GM23338 (cell line): ENCODE measurements at regions not wholly inside any gene's neighbourhood (a gene's known extent, or its start where the extent isn't known, plus 50 kb on each side); places are given as distances from the start of the nearest gene placed in this dataset.

Experiments
- ATAC-seq: fragments of 200-7000 bp; cut with Tn5 transposase; 3 replicates; pipeline ENCODE4 v1.9.1; 2020
- DNase-seq: peaks from one replicate; pipeline ENCODE4 v3.0.0-alpha.2; 2015; ENCODE audit warnings: low spot score
- H2AFZ ChIP-seq: fragments of 200-600 bp; sonication (generic); 2 replicates; pipeline ENCODE4 v1.8.0; 2016; ENCODE audit warnings: antibody characterized with exemption, mild to moderate bottlenecking, moderate library complexity
- H3F3A ChIP-seq: fragments of 200-600 bp; sonication (generic); replicated peaks from 2 replicates; pipeline ENCODE4 v1.8.0; 2017; ENCODE audit warnings: antibody characterized with exemption, mixed run types, low read depth
- H3K27ac ChIP-seq: fragments of 200-600 bp; sonication (generic); 2 replicates; pipeline ENCODE4 v1.6.1; 2016; ENCODE audit warnings: low read depth
- H3K27me3 ChIP-seq: fragments of 200-600 bp; sonication (generic); 2 replicates; pipeline ENCODE4 v1.8.0; 2016; ENCODE audit warnings: mild to moderate bottlenecking, mixed run types, moderate library complexity; ENCODE audit not compliant: insufficient read depth
- H3K36me3 ChIP-seq: fragments of 200-600 bp; sonication (generic); 2 replicates; pipeline ENCODE4 v1.8.0; 2016; ENCODE audit warnings: mild to moderate bottlenecking; ENCODE audit not compliant: insufficient read depth
- H3K4me1 ChIP-seq: fragments of 200-600 bp; sonication (generic); 2 replicates; pipeline ENCODE4 v1.8.0; 2016; ENCODE audit warnings: mild to moderate bottlenecking, moderate library complexity; ENCODE audit not compliant: insufficient read depth
- H3K4me2 ChIP-seq: fragments of 200-600 bp; sonication (generic); 2 replicates; pipeline ENCODE4 v1.7.1; 2017; ENCODE audit warnings: mixed run types
- H3K4me3 ChIP-seq: fragments of 200-600 bp; sonication (generic); 2 replicates; pipeline ENCODE4 v1.6.1; 2016; ENCODE audit warnings: mixed run types
- H3K79me2 ChIP-seq: fragments of 200-600 bp; sonication (generic); replicated peaks from 2 replicates; pipeline ENCODE4 v1.8.0; 2017; ENCODE audit warnings: mild to moderate bottlenecking; ENCODE audit not compliant: insufficient read depth
- H3K9me2 ChIP-seq: fragments of 200-600 bp; sonication (generic); 2 replicates; pipeline ENCODE4 v1.8.0; 2017; ENCODE audit not compliant: insufficient read depth
- H4K20me1 ChIP-seq: fragments of 200-600 bp; sonication (generic); replicated peaks from 2 replicates; pipeline ENCODE4 v1.8.0; 2017; ENCODE audit warnings: mild to moderate bottlenecking; ENCODE audit not compliant: insufficient read depth
- H3K27ac Mint-ChIP-seq: 2 replicates; pipeline ENCODE4 v1.8.0; 2020; ENCODE audit warnings: inconsistent platforms, mild to moderate bottlenecking, moderate library complexity, mixed read lengths
- H3K27me3 Mint-ChIP-seq: 3 replicates; pipeline ENCODE4 v1.8.0; 2022; ENCODE audit warnings: low read depth, mild to moderate bottlenecking, moderate library complexity, mixed read lengths, inconsistent platforms; ENCODE audit not compliant: insufficient read depth, poor library complexity
- H3K36me3 Mint-ChIP-seq: 3 replicates; pipeline ENCODE4 v1.8.0; 2021; ENCODE audit warnings: low read depth, mild to moderate bottlenecking, inconsistent platforms, moderate library complexity, mixed read lengths
- H3K4me1 Mint-ChIP-seq: 3 replicates; pipeline ENCODE4 v1.8.0; 2020; ENCODE audit warnings: mild to moderate bottlenecking, inconsistent platforms, mixed read lengths
- H3K4me3 Mint-ChIP-seq: 3 replicates; pipeline ENCODE4 v1.8.0; 2021; ENCODE audit warnings: moderate library complexity, mild to moderate bottlenecking, inconsistent platforms, mixed read lengths
- H3K9me3 Mint-ChIP-seq: 3 replicates; pipeline ENCODE4 v1.8.0; 2020; ENCODE audit warnings: moderate library complexity, mild to moderate bottlenecking, inconsistent platforms, mixed read lengths
- EZH2 ChIP-seq: fragments of 200-600 bp; sonication (generic); IDR thresholded peaks from one replicate; pipeline ENCODE4 v1.8.0; 2017; ENCODE audit warnings: antibody characterized with exemption, mild to moderate bottlenecking, low read depth; ENCODE audit not compliant: unreplicated experiment
- JUNB ChIP-seq: IDR thresholded peaks from one replicate; pipeline ENCODE4 v1.6.1; 2016; ENCODE audit warnings: antibody characterized with exemption; ENCODE audit not compliant: unreplicated experiment
- POLR2AphosphoS5 ChIP-seq: IDR thresholded peaks from 2 replicates; pipeline ENCODE4 v1.6.1; 2016; ENCODE audit warnings: antibody characterized with exemption, low read depth
- ZNF331 ChIP-seq: fragments of 250-450 bp; sonication (Bioruptor Pico); IDR thresholded peaks from 2 replicates; pipeline ENCODE4 v1.5.0; 2020; ENCODE audit warnings: low read depth, mild to moderate bottlenecking, moderate library complexity
- TF ChIP-seq, protein P1 (sequence below): fragments of 250-450 bp; sonication (Bioruptor Pico); IDR thresholded peaks from 2 replicates; pipeline ENCODE4 v1.5.0; 2020; ENCODE audit warnings: mild to moderate bottlenecking, moderate library complexity
- TF ChIP-seq, protein P2 (sequence below), 2 experiments: fragments of 200-600 bp in 1 of 2; sonication (generic) in 1 of 2; conservative IDR thresholded peaks; 2 replicates each; pipeline versions ENCODE4 v1.5.1 to v1.6.1; 2016 to 2017; ENCODE audit warnings: antibody characterized with exemption in 2 of 2, low read depth in 2 of 2, mild to moderate bottlenecking in 2 of 2, moderate library complexity in 1 of 2

DNA sequence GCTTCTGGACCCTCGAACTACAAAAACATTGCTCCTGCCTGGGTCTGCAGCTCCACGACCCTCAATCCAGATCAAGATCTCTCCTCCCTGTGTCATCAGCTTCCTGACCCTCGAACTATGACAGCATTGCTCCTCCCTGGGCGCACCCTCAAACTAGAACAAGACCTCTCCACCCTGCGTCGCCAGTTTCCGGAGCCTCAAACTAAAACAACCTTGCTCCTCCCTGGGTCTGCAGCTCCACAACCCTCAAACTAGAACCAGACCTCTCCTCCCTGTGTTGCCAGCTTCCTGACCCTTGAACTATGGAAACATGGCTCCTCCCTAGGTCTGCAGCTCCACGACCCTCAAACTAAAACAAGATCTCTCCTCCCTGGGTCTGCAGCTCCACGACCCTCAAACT lies 339.7 kb upstream of the SULF2 start (continued):
- TF ChIP-seq, protein P1, sequence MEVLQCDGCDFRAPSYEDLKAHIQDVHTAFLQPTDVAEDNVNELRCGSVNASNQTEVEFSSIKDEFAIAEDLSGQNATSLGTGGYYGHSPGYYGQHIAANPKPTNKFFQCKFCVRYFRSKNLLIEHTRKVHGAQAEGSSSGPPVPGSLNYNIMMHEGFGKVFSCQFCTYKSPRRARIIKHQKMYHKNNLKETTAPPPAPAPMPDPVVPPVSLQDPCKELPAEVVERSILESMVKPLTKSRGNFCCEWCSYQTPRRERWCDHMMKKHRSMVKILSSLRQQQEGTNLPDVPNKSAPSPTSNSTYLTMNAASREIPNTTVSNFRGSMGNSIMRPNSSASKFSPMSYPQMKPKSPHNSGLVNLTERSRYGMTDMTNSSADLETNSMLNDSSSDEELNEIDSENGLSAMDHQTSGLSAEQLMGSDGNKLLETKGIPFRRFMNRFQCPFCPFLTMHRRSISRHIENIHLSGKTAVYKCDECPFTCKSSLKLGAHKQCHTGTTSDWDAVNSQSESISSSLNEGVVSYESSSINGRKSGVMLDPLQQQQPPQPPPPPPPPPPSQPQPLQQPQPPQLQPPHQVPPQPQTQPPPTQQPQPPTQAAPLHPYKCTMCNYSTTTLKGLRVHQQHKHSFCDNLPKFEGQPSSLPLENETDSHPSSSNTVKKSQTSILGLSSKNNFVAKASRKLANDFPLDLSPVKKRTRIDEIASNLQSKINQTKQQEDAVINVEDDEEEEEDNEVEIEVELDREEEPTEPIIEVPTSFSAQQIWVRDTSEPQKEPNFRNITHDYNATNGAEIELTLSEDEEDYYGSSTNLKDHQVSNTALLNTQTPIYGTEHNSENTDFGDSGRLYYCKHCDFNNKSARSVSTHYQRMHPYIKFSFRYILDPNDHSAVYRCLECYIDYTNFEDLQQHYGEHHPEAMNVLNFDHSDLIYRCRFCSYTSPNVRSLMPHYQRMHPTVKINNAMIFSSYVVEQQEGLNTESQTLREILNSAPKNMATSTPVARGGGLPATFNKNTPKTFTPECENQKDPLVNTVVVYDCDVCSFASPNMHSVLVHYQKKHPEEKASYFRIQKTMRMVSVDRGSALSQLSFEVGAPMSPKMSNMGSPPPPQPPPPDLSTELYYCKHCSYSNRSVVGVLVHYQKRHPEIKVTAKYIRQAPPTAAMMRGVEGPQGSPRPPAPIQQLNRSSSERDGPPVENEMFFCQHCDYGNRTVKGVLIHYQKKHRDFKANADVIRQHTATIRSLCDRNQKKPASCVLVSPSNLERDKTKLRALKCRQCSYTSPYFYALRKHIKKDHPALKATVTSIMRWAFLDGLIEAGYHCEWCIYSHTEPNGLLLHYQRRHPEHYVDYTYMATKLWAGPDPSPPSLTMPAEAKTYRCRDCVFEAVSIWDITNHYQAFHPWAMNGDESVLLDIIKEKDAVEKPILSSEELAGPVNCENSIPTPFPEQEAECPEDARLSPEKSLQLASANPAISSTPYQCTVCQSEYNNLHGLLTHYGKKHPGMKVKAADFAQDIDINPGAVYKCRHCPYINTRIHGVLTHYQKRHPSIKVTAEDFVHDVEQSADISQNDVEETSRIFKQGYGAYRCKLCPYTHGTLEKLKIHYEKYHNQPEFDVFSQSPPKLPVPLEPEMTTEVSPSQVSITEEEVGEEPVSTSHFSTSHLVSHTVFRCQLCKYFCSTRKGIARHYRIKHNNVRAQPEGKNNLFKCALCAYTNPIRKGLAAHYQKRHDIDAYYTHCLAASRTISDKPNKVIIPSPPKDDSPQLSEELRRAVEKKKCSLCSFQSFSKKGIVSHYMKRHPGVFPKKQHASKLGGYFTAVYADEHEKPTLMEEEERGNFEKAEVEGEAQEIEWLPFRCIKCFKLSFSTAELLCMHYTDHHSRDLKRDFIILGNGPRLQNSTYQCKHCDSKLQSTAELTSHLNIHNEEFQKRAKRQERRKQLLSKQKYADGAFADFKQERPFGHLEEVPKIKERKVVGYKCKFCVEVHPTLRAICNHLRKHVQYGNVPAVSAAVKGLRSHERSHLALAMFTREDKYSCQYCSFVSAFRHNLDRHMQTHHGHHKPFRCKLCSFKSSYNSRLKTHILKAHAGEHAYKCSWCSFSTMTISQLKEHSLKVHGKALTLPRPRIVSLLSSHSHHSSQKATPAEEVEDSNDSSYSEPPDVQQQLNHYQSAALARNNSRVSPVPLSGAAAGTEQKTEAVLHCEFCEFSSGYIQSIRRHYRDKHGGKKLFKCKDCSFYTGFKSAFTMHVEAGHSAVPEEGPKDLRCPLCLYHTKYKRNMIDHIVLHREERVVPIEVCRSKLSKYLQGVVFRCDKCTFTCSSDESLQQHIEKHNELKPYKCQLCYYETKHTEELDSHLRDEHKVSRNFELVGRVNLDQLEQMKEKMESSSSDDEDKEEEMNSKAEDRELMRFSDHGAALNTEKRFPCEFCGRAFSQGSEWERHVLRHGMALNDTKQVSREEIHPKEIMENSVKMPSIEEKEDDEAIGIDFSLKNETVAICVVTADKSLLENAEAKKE (CRISPR knock-in tag), result no peak
- TF ChIP-seq EZH2, result no peak
- no peak for TF ChIP-seq POLR2AphosphoS5

DNA sequence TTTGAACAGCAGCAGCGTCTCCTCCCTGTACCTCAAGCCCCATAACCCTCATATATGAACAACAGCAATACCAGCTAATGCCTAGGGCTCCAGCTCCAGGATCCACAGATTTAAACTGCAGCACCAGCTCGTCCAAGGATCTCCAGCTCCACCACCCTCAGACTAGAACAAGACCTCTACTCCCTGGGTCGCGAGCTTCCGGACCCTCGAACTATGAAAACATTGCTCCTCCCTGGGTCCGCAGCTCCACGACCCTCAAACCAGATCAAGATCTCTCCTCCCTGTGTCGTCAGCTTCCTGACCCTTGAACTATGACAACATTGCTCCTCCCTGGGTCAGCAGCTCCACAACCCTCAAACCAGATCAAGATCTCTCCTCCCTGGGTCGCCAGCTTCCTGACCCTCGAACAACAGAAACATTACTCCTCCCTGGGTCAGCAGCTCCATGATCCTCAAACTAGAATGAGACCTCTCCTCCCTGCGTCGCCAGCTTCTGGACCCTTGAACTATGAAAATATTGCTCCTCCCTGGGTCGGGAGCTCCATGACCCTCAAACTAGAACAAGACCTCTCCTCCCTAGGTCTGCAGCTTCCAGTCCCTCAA lies 339.0 kb upstream of the SULF2 start:
- H4K20me1 ChIP-seq, result no peaks in the 10 kb centered on the region
- H3K27ac Mint-ChIP-seq, result no peak overlapping the region
- H3K4me1 ChIP-seq, result no peaks in the 10 kb centered on the region
- H3K27me3 Mint-ChIP-seq, result peaks cover 2% of the 10 kb centered on the region
- H3K36me3 Mint-ChIP-seq, result peaks cover 5% of the 10 kb centered on the region; the same call in 1 of the 3 replicates
- H3K4me3 Mint-ChIP-seq, result no peak overlapping the region
- no peak overlapping the region for H3K4me2 ChIP-seq
- H3K27me3 ChIP-seq, result no peaks in the 10 kb centered on the region
- ATAC-seq (no peak), DNase-seq (no peak)
- H3K36me3 ChIP-seq, result no peaks in the 10 kb centered on the region
- peaks cover 3% of the 10 kb centered on the region; the same call in 2 of the 3 replicates for H3K4me1 Mint-ChIP-seq
- TF ChIP-seq JUNB (no peak), POLR2AphosphoS5 (no peak), ZNF331 (no peak)
- TF ChIP-seq, protein P2, sequence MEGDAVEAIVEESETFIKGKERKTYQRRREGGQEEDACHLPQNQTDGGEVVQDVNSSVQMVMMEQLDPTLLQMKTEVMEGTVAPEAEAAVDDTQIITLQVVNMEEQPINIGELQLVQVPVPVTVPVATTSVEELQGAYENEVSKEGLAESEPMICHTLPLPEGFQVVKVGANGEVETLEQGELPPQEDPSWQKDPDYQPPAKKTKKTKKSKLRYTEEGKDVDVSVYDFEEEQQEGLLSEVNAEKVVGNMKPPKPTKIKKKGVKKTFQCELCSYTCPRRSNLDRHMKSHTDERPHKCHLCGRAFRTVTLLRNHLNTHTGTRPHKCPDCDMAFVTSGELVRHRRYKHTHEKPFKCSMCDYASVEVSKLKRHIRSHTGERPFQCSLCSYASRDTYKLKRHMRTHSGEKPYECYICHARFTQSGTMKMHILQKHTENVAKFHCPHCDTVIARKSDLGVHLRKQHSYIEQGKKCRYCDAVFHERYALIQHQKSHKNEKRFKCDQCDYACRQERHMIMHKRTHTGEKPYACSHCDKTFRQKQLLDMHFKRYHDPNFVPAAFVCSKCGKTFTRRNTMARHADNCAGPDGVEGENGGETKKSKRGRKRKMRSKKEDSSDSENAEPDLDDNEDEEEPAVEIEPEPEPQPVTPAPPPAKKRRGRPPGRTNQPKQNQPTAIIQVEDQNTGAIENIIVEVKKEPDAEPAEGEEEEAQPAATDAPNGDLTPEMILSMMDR (conservative IDR thresholded peaks at IDR 0.05; ENCODE audit: low read depth in 2 of 2), result no peak
- H3K27ac ChIP-seq, result no peak overlapping the region
- no peak overlapping the region for H2AFZ ChIP-seq
- H3F3A ChIP-seq, result no peaks in the 10 kb centered on the region
- H3K79me2 ChIP-seq, result no peaks in the 10 kb centered on the region
- H3K4me3 ChIP-seq, result no peak overlapping the region
- no peaks in the 10 kb centered on the region for H3K9me2 ChIP-seq
- H3K9me3 Mint-ChIP-seq, result peaks cover 8% of the 10 kb centered on the region; the same call in 2 of the 3 replicates
